ENCODE measurements at regions not wholly inside any gene's neighbourhood (a gene's known extent, or its start where the extent isn't known, plus 50 kb on each side); places are given as distances from the start of the nearest gene placed in this dataset.
A peak's percentile ranks its signal among the peaks of the same experiment; 100 is the strongest.

GRCh38 chr10:113364227-113364626 lies 188.6 kb upstream of the HABP2 start:
- DNase-seq (ENCODE audit: low spot score) = no peak

- DNase-seq (ENCODE audit: low spot score) = no peak
These were observed 184.0 kb upstream of the HABP2 start for GRCh38 chr10:113368666-113369364.

- no peak for DNase-seq (ENCODE audit: low spot score)
These were observed 183.5 kb upstream of the HABP2 start for GRCh38 chr10:113369365-113369694.

GRCh38 chr10:113376428-113376827 lies 176.4 kb upstream of the HABP2 start:
- no peak for DNase-seq (ENCODE audit: low spot score)

GRCh38 chr10:113379091-113379490 lies 173.8 kb upstream of the HABP2 start:
- DNase-seq (ENCODE audit: low spot score) = no peak

GRCh38 chr10:113381416-113381815 lies 171.4 kb upstream of the HABP2 start:
- DNase-seq (ENCODE audit: low spot score) = no peak

GRCh38 chr10:113381981-113382509 lies 170.8 kb upstream of the HABP2 start:
- no peak for DNase-seq (ENCODE audit: low spot score)

- DNase-seq (ENCODE audit: low spot score) = no peak
These were observed 170.2 kb upstream of the HABP2 start for GRCh38 chr10:113382691-113383090.

- DNase-seq (ENCODE audit: low spot score) = no peak
These were observed 168.7 kb upstream of the HABP2 start for GRCh38 chr10:113384181-113384580.

GRCh38 chr10:113385021-113385999 lies 167.5 kb upstream of the HABP2 start:
- DNase-seq (ENCODE audit: low spot score) = peak; percentile 34

- DNase-seq (ENCODE audit: low spot score) = no peak
These were observed 166.8 kb upstream of the HABP2 start for GRCh38 chr10:113386005-113386404.

- no peak for DNase-seq (ENCODE audit: low spot score)
These were observed 162.9 kb upstream of the HABP2 start for GRCh38 chr10:113389969-113390368.

- DNase-seq (ENCODE audit: low spot score) = no peak
These were observed 162.0 kb upstream of the HABP2 start for GRCh38 chr10:113390896-113391295.

GRCh38 chr10:113397047-113397446 lies 155.8 kb upstream of the HABP2 start:
- DNase-seq (ENCODE audit: low spot score) = no peak

GRCh38 chr10:113399065-113399464 lies 153.8 kb upstream of the HABP2 start:
- no peak for DNase-seq (ENCODE audit: low spot score)

- no peak for DNase-seq (ENCODE audit: low spot score)
These were observed 150.3 kb upstream of the HABP2 start for GRCh38 chr10:113402602-113403001.

- DNase-seq (ENCODE audit: low spot score) = no peak
These were observed 145.6 kb upstream of the HABP2 start for GRCh38 chr10:113407218-113407617.

GRCh38 chr10:113409175-113409574 lies 143.7 kb upstream of the HABP2 start:
- no peak for DNase-seq (ENCODE audit: low spot score)

- DNase-seq (ENCODE audit: low spot score) = no peak
These were observed 142.2 kb upstream of the HABP2 start for GRCh38 chr10:113410618-113411017.

- no peak for DNase-seq (ENCODE audit: low spot score)
These were observed 141.4 kb upstream of the HABP2 start for GRCh38 chr10:113411456-113411855.

- DNase-seq (ENCODE audit: low spot score) = no peak
These were observed 140.7 kb upstream of the HABP2 start for GRCh38 chr10:113412161-113412560.

- no peak for DNase-seq (ENCODE audit: low spot score)
These were observed 138.3 kb upstream of the HABP2 start for GRCh38 chr10:113414543-113414942.

- DNase-seq (ENCODE audit: low spot score) = no peak
These were observed 137.6 kb upstream of the HABP2 start for GRCh38 chr10:113415246-113415645.

All from germinal center (tissue), 1 donor.